HEK293 (cell line): ENCODE measurements at regions not wholly inside any gene's neighbourhood (a gene's known extent, or its start where the extent isn't known, plus 50 kb on each side); places are given as distances from the start of the nearest gene placed in this dataset.

Experiments used
- CTCF ChIA-PET: fragments of 350-600 bp; formaldehyde crosslinking; extraction: SDS; loops from one replicate; lab custom pipeline; 2021; ENCODE audit warnings: antibody characterized with exemption; lab: Yijun Ruan, JAX
- POLR2A ChIA-PET: fragments of 300-600 bp; formaldehyde crosslinking; extraction: SDS; loops from one replicate; lab custom pipeline; 2020; ENCODE audit warnings: antibody characterized with exemption, inconsistent platforms; lab: Yijun Ruan, JAX
- H3K27ac ChIP-seq: fragments of 200-500 bp; sonication (Bioruptor generic); 2 replicates; pipeline ENCODE4 v1.5.1; 2014; ENCODE audit warnings: low read depth, low read length, control low read depth, inconsistent platforms; ENCODE audit errors: extremely low read depth
- H3K36me3 ChIP-seq, 2 experiments: fragments of 200-500 bp in 1 of 2; sonication (Bioruptor generic) in 1 of 2; 1 replicate in 1 of 2; 2 replicates in 1 of 2; pipeline ENCODE4 v1.5.1; 2014 to 2017; ENCODE audit warnings: inconsistent platforms in 2 of 2, low read length in 2 of 2; ENCODE audit not compliant: control insufficient read depth in 2 of 2, insufficient read depth in 1 of 2
- H3K4me1 ChIP-seq: fragments of 200-500 bp; sonication (Bioruptor generic); 2 replicates; pipeline ENCODE4 v1.5.1; 2014; ENCODE audit warnings: mild to moderate bottlenecking, low read length, inconsistent platforms; ENCODE audit not compliant: control insufficient read depth, insufficient read depth
- H3K4me3 ChIP-seq: 2 replicates; pipeline ENCODE4 v1.5.1; 2011; ENCODE audit warnings: low read depth, mild to moderate bottlenecking, control low read depth, low read length, moderate library complexity
- H3K9me3 ChIP-seq: fragments of 200-500 bp; sonication (Bioruptor generic); 2 replicates; pipeline ENCODE4 v1.5.1; 2014; ENCODE audit warnings: low read depth, low read length, inconsistent platforms; ENCODE audit not compliant: control insufficient read depth, insufficient read depth
- BCL11A ChIP-seq: fragments of 450-650 bp; formaldehyde crosslinking; IDR thresholded peaks from 2 replicates; pipeline ENCODE4 v1.5.1; 2016; ENCODE audit warnings: low read depth, missing biosample characterization, missing genetic modification characterization
- SP2 ChIP-seq: fragments of 450-650 bp; formaldehyde crosslinking; IDR thresholded peaks from 2 replicates; pipeline ENCODE4 v1.5.1; 2016; ENCODE audit warnings: missing biosample characterization, missing genetic modification characterization
- ZFHX2 ChIP-seq: fragments of 450-650 bp; formaldehyde crosslinking; conservative IDR thresholded peaks from 2 replicates; pipeline ENCODE4 v1.5.1; 2016; ENCODE audit warnings: missing biosample characterization, missing genetic modification characterization
- ZNF121 ChIP-seq: fragments of 450-650 bp; formaldehyde crosslinking; IDR thresholded peaks from 2 replicates; pipeline ENCODE4 v1.5.1; 2016; ENCODE audit warnings: missing biosample characterization, missing genetic modification characterization
- ZNF132 ChIP-seq: fragments of 450-650 bp; formaldehyde crosslinking; IDR thresholded peaks from 2 replicates; pipeline ENCODE4 v1.5.1; 2017; ENCODE audit warnings: missing biosample characterization, missing genetic modification characterization, borderline replicate concordance
- ZNF157 ChIP-seq: fragments of 450-650 bp; formaldehyde crosslinking; IDR thresholded peaks from 2 replicates; pipeline ENCODE4 v1.5.1; 2016; ENCODE audit warnings: missing biosample characterization, missing genetic modification characterization
- ZNF23 ChIP-seq: fragments of 450-650 bp; formaldehyde crosslinking; IDR thresholded peaks from 2 replicates; pipeline ENCODE4 v1.5.1; 2016; ENCODE audit warnings: missing biosample characterization, missing genetic modification characterization, borderline replicate concordance
- ZNF239 ChIP-seq: fragments of 450-650 bp; formaldehyde crosslinking; IDR thresholded peaks from 2 replicates; pipeline ENCODE4 v1.5.1; 2016; ENCODE audit warnings: missing biosample characterization, missing genetic modification characterization
- ZNF266 ChIP-seq: fragments of 450-650 bp; formaldehyde crosslinking; IDR thresholded peaks from 2 replicates; pipeline ENCODE4 v1.5.1; 2016; ENCODE audit warnings: missing biosample characterization, missing genetic modification characterization, low read depth
- ZNF341 ChIP-seq: fragments of 450-650 bp; formaldehyde crosslinking; IDR thresholded peaks from 2 replicates; pipeline ENCODE4; 2016; ENCODE audit warnings: low read depth, missing biosample characterization, missing genetic modification characterization
- ZNF394 ChIP-seq: fragments of 450-650 bp; formaldehyde crosslinking; IDR thresholded peaks from 2 replicates; pipeline ENCODE4 v1.5.1; 2016; ENCODE audit warnings: missing biosample characterization, missing genetic modification characterization, mild to moderate bottlenecking, moderate library complexity, borderline replicate concordance
- ZNF416 ChIP-seq: fragments of 450-650 bp; formaldehyde crosslinking; IDR thresholded peaks from 2 replicates; pipeline ENCODE4 v1.5.1; 2016; ENCODE audit warnings: missing biosample characterization, missing genetic modification characterization
- ZNF521 ChIP-seq: fragments of 450-650 bp; formaldehyde crosslinking; IDR thresholded peaks from 2 replicates; pipeline ENCODE4 v1.5.1; 2017; ENCODE audit warnings: missing biosample characterization, mild to moderate bottlenecking, missing genetic modification characterization
- ZNF585B ChIP-seq: fragments of 450-650 bp; formaldehyde crosslinking; IDR thresholded peaks from 2 replicates; pipeline ENCODE4 v1.5.1; 2016; ENCODE audit warnings: missing biosample characterization, missing genetic modification characterization
- ZNF664 ChIP-seq: fragments of 450-650 bp; formaldehyde crosslinking; IDR thresholded peaks from 2 replicates; pipeline ENCODE4 v1.5.1; 2016; ENCODE audit warnings: missing biosample characterization, missing genetic modification characterization
- ZNF776 ChIP-seq: fragments of 450-650 bp; formaldehyde crosslinking; IDR thresholded peaks from 2 replicates; pipeline ENCODE4 v1.5.0; 2017; ENCODE audit warnings: missing biosample characterization, missing genetic modification characterization, borderline replicate concordance
- TF ChIP-seq, protein P1 (sequence below): fragments of 450-650 bp; formaldehyde crosslinking; IDR thresholded peaks from 2 replicates; pipeline ENCODE4 v1.5.1; 2016; ENCODE audit warnings: missing biosample characterization, missing genetic modification characterization
- TF ChIP-seq, protein P2 (sequence below): fragments of 450-650 bp; formaldehyde crosslinking; IDR thresholded peaks from 2 replicates; pipeline ENCODE4 v1.5.1; 2016; ENCODE audit warnings: missing biosample characterization, missing genetic modification characterization, borderline replicate concordance
- TF ChIP-seq, protein P3 (sequence below): fragments of 450-650 bp; formaldehyde crosslinking; IDR thresholded peaks from 2 replicates; pipeline ENCODE4 v1.5.1; 2016; ENCODE audit warnings: missing biosample characterization, missing genetic modification characterization
- TF ChIP-seq, protein P4 (sequence below): fragments of 450-650 bp; formaldehyde crosslinking; IDR thresholded peaks from 2 replicates; pipeline ENCODE4 v1.5.1; 2017; ENCODE audit warnings: missing biosample characterization, missing genetic modification characterization

DNA sequence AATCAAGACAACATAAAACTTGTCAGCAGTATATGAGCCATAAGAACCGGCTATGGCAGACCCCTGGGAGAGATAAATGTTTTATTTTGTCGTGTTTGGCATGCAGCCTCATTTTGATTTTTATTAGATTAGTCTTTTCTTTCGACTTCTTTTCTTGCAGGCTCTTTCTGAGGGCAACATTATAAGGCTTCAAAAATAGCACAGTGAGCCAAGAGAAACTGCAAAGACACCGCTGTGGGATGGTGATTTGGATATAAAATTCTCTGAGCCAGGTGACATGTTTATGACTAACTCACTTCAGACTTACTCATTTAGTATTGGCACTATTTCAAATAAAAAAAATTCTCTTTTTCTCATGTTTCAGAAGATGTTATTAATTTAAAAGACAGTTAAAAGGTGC lies 96.8 kb upstream of the PKP2 start (continued):
- TF ChIP-seq, protein P1, sequence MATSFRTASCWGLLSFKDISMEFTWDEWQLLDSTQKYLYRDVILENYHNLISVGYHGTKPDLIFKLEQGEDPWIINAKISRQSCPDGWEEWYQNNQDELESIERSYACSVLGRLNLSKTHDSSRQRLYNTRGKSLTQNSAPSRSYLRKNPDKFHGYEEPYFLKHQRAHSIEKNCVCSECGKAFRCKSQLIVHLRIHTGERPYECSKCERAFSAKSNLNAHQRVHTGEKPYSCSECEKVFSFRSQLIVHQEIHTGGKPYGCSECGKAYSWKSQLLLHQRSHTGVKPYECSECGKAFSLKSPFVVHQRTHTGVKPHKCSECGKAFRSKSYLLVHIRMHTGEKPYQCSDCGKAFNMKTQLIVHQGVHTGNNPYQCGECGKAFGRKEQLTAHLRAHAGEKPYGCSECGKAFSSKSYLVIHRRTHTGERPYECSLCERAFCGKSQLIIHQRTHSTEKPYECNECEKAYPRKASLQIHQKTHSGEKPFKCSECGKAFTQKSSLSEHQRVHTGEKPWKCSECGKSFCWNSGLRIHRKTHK (tag by site-specific recombination), result no peak
- TF ChIP-seq ZNF394 (tag by site-specific recombination), result no peak
- no peak for TF ChIP-seq ZNF585B (tag by site-specific recombination)
- no peak for TF ChIP-seq ZNF157
- no peak for TF ChIP-seq ZNF266 (tag by site-specific recombination)
- TF ChIP-seq, all 188 proteins: peak for 8

DNA sequence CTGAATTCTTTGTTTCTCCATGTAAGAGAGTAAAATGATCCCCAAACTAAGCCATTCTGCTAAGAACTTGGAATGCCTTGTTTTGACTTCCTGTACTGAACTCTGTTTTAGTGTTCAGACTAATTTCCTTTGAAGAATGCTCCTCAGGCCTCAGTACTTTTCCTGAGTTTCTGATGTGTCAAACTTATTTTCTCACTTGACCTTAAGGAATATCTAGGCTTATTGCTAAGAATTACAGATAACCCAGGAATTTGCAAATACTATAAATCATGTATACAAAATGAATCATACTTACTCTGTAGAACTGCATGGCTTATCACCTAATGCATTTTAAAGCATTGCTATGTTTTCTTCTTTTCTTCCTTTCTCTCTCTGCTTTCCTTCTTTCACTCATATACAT lies 93.1 kb upstream of the PKP2 start:
- POLR2A ChIA-PET, result no interaction called here

DNA sequence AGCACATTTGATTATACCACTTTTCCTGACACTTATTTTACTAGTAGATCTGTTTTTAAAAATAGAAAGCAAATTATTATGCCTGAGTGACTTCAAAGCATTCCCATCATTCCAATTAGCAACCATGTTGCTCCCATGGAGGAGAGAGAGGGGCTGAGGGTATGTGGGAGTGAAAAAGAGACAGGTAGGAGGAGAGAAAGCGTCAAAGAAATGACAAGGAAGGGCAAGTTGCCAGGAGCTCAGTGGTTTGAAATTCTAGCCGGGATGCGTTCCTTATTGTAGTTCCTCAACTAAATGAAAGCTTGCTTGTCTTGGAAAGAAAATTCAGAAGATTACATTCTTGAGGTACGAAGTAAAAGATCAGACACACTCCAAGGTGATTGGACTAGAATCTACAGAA lies 92.4 kb upstream of the PKP2 start:
- Histone ChIP-seq H3K4me3 (no peak overlapping the region), H3K36me3 (no peaks in the 10 kb centered on the region), H3K27ac (no peak overlapping the region), H3K4me1 (peaks cover 22% of the 10 kb centered on the region), H3K9me3 (no peaks in the 10 kb centered on the region)
- TF ChIP-seq ZNF239 (tag by site-specific recombination), result no peak
- TF ChIP-seq ZNF121 (tag by site-specific recombination), result no peak
- TF ChIP-seq ZNF664 (tag by site-specific recombination), result peak; percentile 69; the same call in 1 of the 2 replicates
- no peak for TF ChIP-seq ZNF23 (tag by site-specific recombination)
- TF ChIP-seq ZNF585B (tag by site-specific recombination), result no peak
- TF ChIP-seq, protein P2, sequence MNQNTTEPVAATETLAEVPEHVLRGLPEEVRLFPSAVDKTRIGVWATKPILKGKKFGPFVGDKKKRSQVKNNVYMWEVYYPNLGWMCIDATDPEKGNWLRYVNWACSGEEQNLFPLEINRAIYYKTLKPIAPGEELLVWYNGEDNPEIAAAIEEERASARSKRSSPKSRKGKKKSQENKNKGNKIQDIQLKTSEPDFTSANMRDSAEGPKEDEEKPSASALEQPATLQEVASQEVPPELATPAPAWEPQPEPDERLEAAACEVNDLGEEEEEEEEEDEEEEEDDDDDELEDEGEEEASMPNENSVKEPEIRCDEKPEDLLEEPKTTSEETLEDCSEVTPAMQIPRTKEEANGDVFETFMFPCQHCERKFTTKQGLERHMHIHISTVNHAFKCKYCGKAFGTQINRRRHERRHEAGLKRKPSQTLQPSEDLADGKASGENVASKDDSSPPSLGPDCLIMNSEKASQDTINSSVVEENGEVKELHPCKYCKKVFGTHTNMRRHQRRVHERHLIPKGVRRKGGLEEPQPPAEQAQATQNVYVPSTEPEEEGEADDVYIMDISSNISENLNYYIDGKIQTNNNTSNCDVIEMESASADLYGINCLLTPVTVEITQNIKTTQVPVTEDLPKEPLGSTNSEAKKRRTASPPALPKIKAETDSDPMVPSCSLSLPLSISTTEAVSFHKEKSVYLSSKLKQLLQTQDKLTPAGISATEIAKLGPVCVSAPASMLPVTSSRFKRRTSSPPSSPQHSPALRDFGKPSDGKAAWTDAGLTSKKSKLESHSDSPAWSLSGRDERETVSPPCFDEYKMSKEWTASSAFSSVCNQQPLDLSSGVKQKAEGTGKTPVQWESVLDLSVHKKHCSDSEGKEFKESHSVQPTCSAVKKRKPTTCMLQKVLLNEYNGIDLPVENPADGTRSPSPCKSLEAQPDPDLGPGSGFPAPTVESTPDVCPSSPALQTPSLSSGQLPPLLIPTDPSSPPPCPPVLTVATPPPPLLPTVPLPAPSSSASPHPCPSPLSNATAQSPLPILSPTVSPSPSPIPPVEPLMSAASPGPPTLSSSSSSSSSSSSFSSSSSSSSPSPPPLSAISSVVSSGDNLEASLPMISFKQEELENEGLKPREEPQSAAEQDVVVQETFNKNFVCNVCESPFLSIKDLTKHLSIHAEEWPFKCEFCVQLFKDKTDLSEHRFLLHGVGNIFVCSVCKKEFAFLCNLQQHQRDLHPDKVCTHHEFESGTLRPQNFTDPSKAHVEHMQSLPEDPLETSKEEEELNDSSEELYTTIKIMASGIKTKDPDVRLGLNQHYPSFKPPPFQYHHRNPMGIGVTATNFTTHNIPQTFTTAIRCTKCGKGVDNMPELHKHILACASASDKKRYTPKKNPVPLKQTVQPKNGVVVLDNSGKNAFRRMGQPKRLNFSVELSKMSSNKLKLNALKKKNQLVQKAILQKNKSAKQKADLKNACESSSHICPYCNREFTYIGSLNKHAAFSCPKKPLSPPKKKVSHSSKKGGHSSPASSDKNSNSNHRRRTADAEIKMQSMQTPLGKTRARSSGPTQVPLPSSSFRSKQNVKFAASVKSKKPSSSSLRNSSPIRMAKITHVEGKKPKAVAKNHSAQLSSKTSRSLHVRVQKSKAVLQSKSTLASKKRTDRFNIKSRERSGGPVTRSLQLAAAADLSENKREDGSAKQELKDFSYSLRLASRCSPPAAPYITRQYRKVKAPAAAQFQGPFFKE (tag by site-specific recombination), result no peak
- TF ChIP-seq ZNF416 (tag by site-specific recombination), result no peak
- no peak for TF ChIP-seq SP2
- no peak for TF ChIP-seq ZNF132
- TF ChIP-seq ZFHX2 (tag by site-specific recombination), result peak; percentile 45
- TF ChIP-seq, protein P3, sequence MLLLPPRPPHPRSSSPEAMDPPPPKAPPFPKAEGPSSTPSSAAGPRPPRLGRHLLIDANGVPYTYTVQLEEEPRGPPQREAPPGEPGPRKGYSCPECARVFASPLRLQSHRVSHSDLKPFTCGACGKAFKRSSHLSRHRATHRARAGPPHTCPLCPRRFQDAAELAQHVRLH (tag by site-specific recombination), result 0 out of 2 replicates have a peak, but pooled peaks have one; percentile 30
- TF ChIP-seq ZNF341 (tag by site-specific recombination), result no peak
- TF ChIP-seq ZNF521 (tag by site-specific recombination), result no peak
- no peak for TF ChIP-seq ZNF776 (tag by site-specific recombination)
- CTCF ChIA-PET, result no interaction called here
- POLR2A ChIA-PET, result no interaction called here

More for the DNA sequence above, 93.1 kb upstream of the PKP2 start:
- H3K27ac ChIP-seq, result no peak overlapping the region
- H3K4me1 ChIP-seq, result peaks cover 22% of the 10 kb centered on the region
- H3K36me3 ChIP-seq, result no peaks in the 10 kb centered on the region
- CTCF ChIA-PET, result interaction anchor here (0.7 kb wide), 1 partner anchor 259 kb away, joined by 3 read pairs; no protein-coding TSS in a partner anchor
- TF ChIP-seq, protein P4, sequence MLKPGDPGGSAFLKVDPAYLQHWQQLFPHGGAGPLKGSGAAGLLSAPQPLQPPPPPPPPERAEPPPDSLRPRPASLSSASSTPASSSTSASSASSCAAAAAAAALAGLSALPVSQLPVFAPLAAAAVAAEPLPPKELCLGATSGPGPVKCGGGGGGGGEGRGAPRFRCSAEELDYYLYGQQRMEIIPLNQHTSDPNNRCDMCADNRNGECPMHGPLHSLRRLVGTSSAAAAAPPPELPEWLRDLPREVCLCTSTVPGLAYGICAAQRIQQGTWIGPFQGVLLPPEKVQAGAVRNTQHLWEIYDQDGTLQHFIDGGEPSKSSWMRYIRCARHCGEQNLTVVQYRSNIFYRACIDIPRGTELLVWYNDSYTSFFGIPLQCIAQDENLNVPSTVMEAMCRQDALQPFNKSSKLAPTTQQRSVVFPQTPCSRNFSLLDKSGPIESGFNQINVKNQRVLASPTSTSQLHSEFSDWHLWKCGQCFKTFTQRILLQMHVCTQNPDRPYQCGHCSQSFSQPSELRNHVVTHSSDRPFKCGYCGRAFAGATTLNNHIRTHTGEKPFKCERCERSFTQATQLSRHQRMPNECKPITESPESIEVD, result 0 out of 2 replicates have a peak, but pooled peaks have one; percentile 13
- TF ChIP-seq BCL11A, result no peak
- H3K9me3 ChIP-seq, result no peaks in the 10 kb centered on the region
- H3K4me3 ChIP-seq, result no peak overlapping the region
